ENCODE measurements at regions not wholly inside any gene's neighbourhood (a gene's known extent, or its start where the extent isn't known, plus 50 kb on each side); places are given as distances from the start of the nearest gene placed in this dataset.

DNA sequence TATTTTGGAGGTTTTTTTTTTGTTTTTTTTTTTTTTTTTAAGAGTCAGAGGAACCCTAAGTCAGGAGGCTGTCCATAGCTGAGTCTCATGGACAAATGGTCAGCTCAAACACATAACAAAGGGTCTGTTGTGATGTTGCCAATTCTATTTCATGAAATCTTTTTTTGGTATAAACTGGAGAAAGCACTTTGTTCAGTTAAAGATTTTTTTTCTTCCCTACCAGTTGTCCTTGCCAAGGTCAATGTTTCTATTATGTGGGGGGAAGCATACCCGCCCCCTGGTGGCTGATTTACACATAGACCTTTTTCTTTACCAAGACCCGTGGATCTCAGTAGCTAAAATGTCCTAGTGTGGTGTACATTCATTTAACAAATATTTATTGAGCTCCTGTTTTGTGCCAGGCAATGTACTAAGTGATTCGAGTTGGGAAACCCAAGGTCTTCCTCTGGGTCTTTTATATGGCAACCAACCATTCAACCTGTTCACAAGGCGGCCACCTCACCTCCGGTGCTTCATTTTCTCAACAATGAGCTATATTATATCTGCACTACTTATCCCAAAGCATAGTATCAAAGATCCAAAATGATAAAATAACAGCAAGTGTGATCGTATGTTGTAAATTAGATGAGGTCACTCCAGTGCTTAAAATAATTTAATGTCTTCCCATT, 214.5 kb downstream of the PAH start:
- TF ChIP-seq, protein P1, sequence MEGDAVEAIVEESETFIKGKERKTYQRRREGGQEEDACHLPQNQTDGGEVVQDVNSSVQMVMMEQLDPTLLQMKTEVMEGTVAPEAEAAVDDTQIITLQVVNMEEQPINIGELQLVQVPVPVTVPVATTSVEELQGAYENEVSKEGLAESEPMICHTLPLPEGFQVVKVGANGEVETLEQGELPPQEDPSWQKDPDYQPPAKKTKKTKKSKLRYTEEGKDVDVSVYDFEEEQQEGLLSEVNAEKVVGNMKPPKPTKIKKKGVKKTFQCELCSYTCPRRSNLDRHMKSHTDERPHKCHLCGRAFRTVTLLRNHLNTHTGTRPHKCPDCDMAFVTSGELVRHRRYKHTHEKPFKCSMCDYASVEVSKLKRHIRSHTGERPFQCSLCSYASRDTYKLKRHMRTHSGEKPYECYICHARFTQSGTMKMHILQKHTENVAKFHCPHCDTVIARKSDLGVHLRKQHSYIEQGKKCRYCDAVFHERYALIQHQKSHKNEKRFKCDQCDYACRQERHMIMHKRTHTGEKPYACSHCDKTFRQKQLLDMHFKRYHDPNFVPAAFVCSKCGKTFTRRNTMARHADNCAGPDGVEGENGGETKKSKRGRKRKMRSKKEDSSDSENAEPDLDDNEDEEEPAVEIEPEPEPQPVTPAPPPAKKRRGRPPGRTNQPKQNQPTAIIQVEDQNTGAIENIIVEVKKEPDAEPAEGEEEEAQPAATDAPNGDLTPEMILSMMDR (conservative IDR thresholded peaks at IDR 0.05 in 1 of 2, IDR thresholded peaks at IDR 0.05 in 1 of 2; ENCODE audit: extremely low read depth in 1 of 2, insufficient read depth in 1 of 2, low read depth in 1 of 2, low read length in 2 of 2): peak; percentile 41 to 52
- no peak for TF ChIP-seq EZH2 (IDR thresholded peaks at IDR 0.05; ENCODE audit: borderline replicate concordance, low read length)

All from mammary epithelial cell (primary cell).